GM12891 (cell line): ENCODE measurements at regions not wholly inside any gene's neighbourhood (a gene's known extent, or its start where the extent isn't known, plus 50 kb on each side); places are given as distances from the start of the nearest gene placed in this dataset.

Experiments used
- POLR2A ChIP-seq: IDR thresholded peaks from 2 replicates; pipeline ENCODE4 v1.6.1; 2011; ENCODE audit warnings: low read depth, low read length, control low read depth
- POLR2AphosphoS5 ChIP-seq: IDR thresholded peaks from 2 replicates; pipeline ENCODE4 v1.6.1; 2011; ENCODE audit warnings: low read depth, low read length, control low read depth
- TAF1 ChIP-seq: IDR thresholded peaks from 2 replicates; pipeline ENCODE4 v1.6.1; 2011; ENCODE audit warnings: low read depth, low read length, control low read depth

GRCh38 chr3:69510481-69511030 is 124.7 kb upstream of the FRMD4B start:
- TF ChIP-seq POLR2A (no peak), POLR2AphosphoS5 (no peak), TAF1 (no peak)
